Lung microvascular endothelial cell (primary cell): ENCODE measurements at regions not wholly inside any gene's neighbourhood (a gene's known extent, or its start where the extent isn't known, plus 50 kb on each side); places are given as distances from the start of the nearest gene placed in this dataset.
"Not testable (repeated sequence)": the region's sequence is repeated elsewhere in the genome, so short reads cannot be mapped to it uniquely, and the experiment has no call there.

ENCODE experiments used
- DNase-seq, 2 donors: peaks; one replicate each; pipeline versions ENCODE4 v3.0.0 to v3.0.0-alpha.2; 2010; ENCODE audit warnings: low read depth in 2 of 2

- no peak for DNase-seq
Observed at GRCh38 chr1:10910681-10911489, 101.6 kb upstream of the TARDBP start.

DNA sequence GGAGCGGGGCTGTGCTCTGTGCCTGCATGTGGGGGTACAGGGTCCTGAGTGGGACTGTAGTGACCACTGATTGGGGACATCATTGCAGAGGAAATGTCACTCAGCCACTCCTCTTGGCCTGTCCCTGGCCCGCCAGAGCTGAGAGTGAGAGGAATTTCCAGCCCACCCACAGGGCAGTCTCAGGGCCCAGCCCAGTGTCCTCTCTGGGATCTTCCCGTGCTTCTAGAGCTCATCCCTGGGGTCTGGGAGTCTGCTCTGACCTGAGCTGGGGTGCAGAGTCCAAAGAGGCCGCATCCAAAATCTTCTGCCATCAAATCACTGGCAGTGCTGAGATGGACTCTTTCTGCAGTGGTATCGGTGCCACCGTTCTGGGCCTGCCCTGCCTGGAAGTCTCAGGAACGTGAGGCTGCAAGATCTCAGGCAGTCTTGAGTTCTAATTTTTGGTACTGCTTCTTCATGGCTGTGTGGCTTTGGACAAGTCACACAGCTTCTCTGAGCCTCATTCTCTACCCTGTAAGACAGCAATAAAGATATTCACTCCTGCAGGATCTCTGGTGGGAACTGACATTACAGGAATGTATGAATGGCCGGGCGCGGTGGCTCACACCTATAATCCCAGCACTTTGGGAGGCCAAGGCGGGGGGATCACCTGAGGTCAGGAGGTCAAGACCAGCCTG is 100.8 kb upstream of the TARDBP start:
- DNase-seq = no peak

GRCh38 chr1:10912441-10912840 is 100.0 kb upstream of the TARDBP start:
- no peak for DNase-seq

DNA sequence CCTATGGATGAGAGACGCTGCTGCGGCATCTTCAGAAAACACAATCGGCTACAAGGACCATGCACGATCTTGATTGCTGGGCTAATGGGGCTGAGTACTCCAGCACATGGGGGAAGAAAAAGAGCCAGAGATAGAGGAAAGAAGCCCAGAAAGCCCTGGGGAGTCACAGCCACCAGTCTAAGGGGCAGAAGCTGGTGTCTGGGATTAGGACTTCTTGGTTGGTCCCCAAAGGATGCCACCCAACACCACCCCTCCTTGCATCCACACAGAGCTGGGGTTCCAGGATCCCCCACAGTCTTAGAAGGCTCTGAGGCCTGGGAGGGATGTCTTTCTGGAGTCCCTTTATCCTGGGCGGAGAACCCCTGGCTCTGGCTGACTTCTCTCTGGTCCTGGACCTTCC is 98.4 kb upstream of the TARDBP start:
- DNase-seq = no peak

- no peak for DNase-seq
Observed at GRCh38 chr1:10915594-10915993, 96.9 kb upstream of the TARDBP start.

GRCh38 chr1:10916311-10916710 is 96.1 kb upstream of the TARDBP start:
- DNase-seq = no peak

GRCh38 chr1:10916991-10917390 is 95.5 kb upstream of the TARDBP start:
- DNase-seq = no peak

GRCh38 chr1:10917513-10918454 is 94.7 kb upstream of the TARDBP start:
- no peak for DNase-seq

- no peak for DNase-seq
Observed at GRCh38 chr1:10918531-10918930, 93.9 kb upstream of the TARDBP start.

DNA sequence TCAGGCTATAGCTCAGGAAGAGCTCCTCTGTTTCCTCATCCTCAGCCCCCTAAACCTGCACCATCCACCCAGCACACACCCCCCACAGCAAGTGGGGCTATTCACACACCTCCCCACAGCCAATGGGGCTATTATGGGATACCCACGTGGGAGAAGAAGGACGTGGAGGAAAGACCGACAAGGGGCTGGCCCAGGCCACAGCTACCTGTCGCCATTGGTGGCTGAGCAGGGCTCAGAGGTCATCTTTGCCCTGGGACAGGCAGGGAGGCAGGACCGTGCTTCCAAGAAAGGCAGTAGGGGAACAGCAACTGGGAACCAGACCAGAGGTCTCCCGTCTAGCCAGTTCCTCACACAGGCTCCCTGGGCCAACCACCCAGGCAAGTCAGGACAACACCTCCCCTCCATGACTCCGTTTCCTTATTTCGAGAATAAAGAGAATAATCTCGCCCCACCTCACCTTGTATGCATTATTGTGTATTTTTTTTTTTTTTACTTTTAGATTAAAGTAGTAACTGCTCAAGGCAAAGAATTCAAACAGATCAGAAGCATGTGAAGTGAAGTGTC is 92.3 kb upstream of the TARDBP start:
- DNase-seq = no peak

GRCh38 chr1:10922315-10923060 is 90.0 kb upstream of the TARDBP start:
- not testable (repeated sequence) for DNase-seq

- DNase-seq = no peak
Observed at GRCh38 chr1:10924030-10924429, 88.4 kb upstream of the TARDBP start.

GRCh38 chr1:10928654-10929053 is 83.8 kb upstream of the TARDBP start:
- DNase-seq = no peak

- DNase-seq = no peak
Observed at GRCh38 chr1:10932088-10932487, 80.4 kb upstream of the TARDBP start.

GRCh38 chr1:10934150-10934818 is 78.2 kb upstream of the TARDBP start:
- DNase-seq = no peak

GRCh38 chr1:10935246-10935645 is 77.2 kb upstream of the TARDBP start:
- no peak for DNase-seq

DNA sequence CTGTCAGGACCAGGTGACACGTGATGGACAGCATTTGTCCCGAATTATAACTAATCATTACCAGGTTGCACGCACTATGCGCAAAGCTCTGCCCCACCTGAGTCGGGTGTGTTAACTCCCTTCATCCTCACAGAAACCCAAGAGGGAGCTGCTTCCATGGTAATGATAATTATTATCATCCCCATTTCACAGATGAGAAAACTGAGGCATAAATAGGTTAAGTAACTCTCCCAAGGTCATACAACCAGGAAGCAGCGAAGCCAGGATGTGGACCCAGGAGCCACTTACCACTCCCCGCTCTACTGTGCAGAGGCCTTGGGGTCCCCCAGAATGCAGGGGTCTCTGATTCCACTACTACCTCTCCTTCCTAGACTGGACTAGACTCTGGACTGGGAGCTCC is 76.7 kb upstream of the TARDBP start:
- DNase-seq = no peak

GRCh38 chr1:10936998-10937901 is 75.2 kb upstream of the TARDBP start:
- DNase-seq = no peak

- DNase-seq = no peak
Observed at GRCh38 chr1:10938741-10939417, 73.6 kb upstream of the TARDBP start.
